ENCODE measurements at regions not wholly inside any gene's neighbourhood (a gene's known extent, or its start where the extent isn't known, plus 50 kb on each side); places are given as distances from the start of the nearest gene placed in this dataset.

DNA sequence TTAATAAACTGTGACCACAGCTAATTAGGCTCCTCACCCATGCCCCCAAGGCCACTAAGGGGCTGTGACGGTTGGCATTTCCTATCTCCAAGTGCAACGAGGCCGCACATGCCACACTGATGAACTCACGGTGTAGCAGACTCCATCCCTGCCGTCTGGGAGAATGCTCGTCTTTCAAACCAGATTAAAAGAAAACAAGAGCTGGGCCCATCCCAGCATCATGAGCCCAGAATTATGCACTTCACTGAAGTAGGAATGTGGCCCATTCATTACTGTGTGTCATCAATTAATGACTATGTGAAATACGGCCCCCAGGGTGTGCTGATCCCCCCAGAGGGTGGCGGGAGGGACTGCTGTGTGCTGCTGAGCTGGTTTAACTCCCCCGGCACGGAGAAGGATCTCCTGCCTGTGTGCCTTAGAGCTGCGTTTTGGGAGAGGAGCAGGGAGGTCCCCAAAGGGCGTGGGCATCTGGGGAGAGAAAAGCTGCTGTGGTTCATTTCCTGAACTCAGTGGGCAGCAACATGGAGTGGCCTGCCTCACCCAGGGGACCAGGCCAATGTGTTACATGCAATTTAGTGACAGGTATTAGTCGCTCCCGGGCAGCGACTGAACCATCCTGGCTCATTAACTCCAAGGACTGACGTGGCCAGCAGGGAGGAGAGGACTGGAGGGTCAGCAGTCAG lies 194.5 kb downstream of the FOXL1 start:
- H3K9me3 ChIP-seq (ENCODE audit: low read depth, low read length, poor library complexity, severe bottlenecking) = no peaks in the 10 kb centered on the region
- peak; percentile 72 for DNase-seq (ENCODE audit: low spot score)
- intact Hi-C loops (cut with micrococcal nuclease; ENCODE audit: unreplicated experiment) = no loop called here
- H3K4me3 ChIP-seq (ENCODE audit: low read depth, low read length, poor library complexity, severe bottlenecking) = no peak overlapping the region
- BruUV-seq (replicated peaks) = no TSS peak
- ChIA-PET CTCF (no interaction called here), POLR2A (ENCODE audit: low non-redundant PET) (no interaction called here)
- TF ChIP-seq, protein P1, sequence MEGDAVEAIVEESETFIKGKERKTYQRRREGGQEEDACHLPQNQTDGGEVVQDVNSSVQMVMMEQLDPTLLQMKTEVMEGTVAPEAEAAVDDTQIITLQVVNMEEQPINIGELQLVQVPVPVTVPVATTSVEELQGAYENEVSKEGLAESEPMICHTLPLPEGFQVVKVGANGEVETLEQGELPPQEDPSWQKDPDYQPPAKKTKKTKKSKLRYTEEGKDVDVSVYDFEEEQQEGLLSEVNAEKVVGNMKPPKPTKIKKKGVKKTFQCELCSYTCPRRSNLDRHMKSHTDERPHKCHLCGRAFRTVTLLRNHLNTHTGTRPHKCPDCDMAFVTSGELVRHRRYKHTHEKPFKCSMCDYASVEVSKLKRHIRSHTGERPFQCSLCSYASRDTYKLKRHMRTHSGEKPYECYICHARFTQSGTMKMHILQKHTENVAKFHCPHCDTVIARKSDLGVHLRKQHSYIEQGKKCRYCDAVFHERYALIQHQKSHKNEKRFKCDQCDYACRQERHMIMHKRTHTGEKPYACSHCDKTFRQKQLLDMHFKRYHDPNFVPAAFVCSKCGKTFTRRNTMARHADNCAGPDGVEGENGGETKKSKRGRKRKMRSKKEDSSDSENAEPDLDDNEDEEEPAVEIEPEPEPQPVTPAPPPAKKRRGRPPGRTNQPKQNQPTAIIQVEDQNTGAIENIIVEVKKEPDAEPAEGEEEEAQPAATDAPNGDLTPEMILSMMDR (conservative IDR thresholded peaks at IDR 0.05; ENCODE audit: low read depth, low read length) = no peak
- no peak for TF ChIP-seq EZH2 (IDR thresholded peaks at IDR 0.05; ENCODE audit: borderline replicate concordance, low read depth, low read length, poor library complexity, severe bottlenecking)
- H3K27me3 ChIP-seq (replicated peaks; ENCODE audit: insufficient read depth, low read depth, low read length, poor library complexity) = peaks cover 54% of the 10 kb centered on the region
- peaks cover 3% of the 10 kb centered on the region for H3K4me1 ChIP-seq (ENCODE audit: insufficient read depth, low read length, poor library complexity, severe bottlenecking)
- H3K27ac ChIP-seq (ENCODE audit: low read depth, low read length, poor library complexity, severe bottlenecking) = no peak overlapping the region
- no peaks in the 10 kb centered on the region for H3K36me3 ChIP-seq (ENCODE audit: insufficient read depth, low read length, poor library complexity, severe bottlenecking)

DNA sequence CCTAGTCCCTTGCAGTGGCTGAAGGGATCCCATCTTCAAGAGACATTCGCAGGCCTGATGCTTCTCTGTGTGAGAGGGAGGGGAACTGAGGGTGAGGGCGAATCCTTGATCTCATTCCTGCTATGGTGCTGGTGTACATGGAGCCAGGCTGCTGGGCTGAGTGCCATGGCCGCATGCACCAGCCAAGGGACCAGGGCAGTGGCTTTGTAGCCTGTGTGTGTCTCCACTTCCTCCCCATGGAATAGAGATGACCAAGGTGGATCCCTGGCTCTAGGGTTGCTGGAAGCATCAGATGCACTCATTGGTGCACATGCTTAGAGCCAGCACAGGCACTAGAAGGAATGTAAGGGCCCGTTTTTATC lies 195.0 kb downstream of the FOXL1 start:
- DNase-seq (ENCODE audit: low spot score) = no peak
- ChIA-PET POLR2A (ENCODE audit: low non-redundant PET) (no interaction called here), CTCF (no interaction called here)
- Histone ChIP-seq H3K4me3 (ENCODE audit: low read depth, low read length, poor library complexity, severe bottlenecking) (no peak overlapping the region), H3K9me3 (ENCODE audit: low read depth, low read length, poor library complexity, severe bottlenecking) (no peaks in the 10 kb centered on the region), H3K27me3 (replicated peaks; ENCODE audit: insufficient read depth, low read depth, low read length, poor library complexity) (peaks cover 55% of the 10 kb centered on the region), H3K4me1 (ENCODE audit: insufficient read depth, low read length, poor library complexity, severe bottlenecking) (peaks cover 3% of the 10 kb centered on the region), H3K36me3 (ENCODE audit: insufficient read depth, low read length, poor library complexity, severe bottlenecking) (no peaks in the 10 kb centered on the region), H3K27ac (ENCODE audit: low read depth, low read length, poor library complexity, severe bottlenecking) (no peak overlapping the region)
- no TSS peak for BruUV-seq (replicated peaks)
- TF ChIP-seq, protein P1 (conservative IDR thresholded peaks at IDR 0.05; ENCODE audit: low read depth, low read length) = no peak
- no peak for TF ChIP-seq EZH2 (IDR thresholded peaks at IDR 0.05; ENCODE audit: borderline replicate concordance, low read depth, low read length, poor library complexity, severe bottlenecking)
- intact Hi-C loops (cut with micrococcal nuclease; ENCODE audit: unreplicated experiment) = no loop called here

DNA sequence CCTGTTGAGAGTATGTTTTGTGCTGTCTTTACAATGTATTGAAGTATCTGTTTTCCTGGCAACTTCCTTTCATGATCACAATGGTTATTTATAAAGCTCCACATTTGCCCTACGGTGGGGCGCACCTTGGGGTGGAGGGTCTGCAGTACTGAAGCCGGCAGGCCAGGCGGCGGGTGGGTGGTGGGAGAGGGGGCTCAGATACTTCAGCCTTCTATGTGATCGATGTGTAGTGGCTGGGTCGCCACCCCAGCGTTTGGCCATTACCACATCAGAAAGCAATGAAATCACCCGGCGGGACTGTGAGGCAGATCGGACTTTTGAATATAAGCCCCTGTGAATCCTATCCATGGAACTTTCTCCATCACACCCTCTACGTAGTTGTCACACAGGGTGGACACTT lies 196.6 kb downstream of the FOXL1 start:
- BruUV-seq (replicated peaks) = no TSS peak
- peaks cover 58% of the 10 kb centered on the region for H3K27me3 ChIP-seq (replicated peaks; ENCODE audit: insufficient read depth, low read depth, low read length, poor library complexity)
- DNase-seq (ENCODE audit: low spot score) = no peak
- intact Hi-C loops (cut with micrococcal nuclease; ENCODE audit: unreplicated experiment) = no loop called here
- ChIA-PET CTCF (no interaction called here), POLR2A (ENCODE audit: low non-redundant PET) (no interaction called here)
- no peak overlapping the region for H3K27ac ChIP-seq (ENCODE audit: low read depth, low read length, poor library complexity, severe bottlenecking)
- no peaks in the 10 kb centered on the region for H3K9me3 ChIP-seq (ENCODE audit: low read depth, low read length, poor library complexity, severe bottlenecking)
- H3K4me1 ChIP-seq (ENCODE audit: insufficient read depth, low read length, poor library complexity, severe bottlenecking) = peaks cover 3% of the 10 kb centered on the region
- TF ChIP-seq EZH2 (IDR thresholded peaks at IDR 0.05; ENCODE audit: borderline replicate concordance, low read depth, low read length, poor library complexity, severe bottlenecking) = no peak
- TF ChIP-seq, protein P1 (conservative IDR thresholded peaks at IDR 0.05; ENCODE audit: low read depth, low read length) = no peak
- no peak overlapping the region for H3K4me3 ChIP-seq (ENCODE audit: low read depth, low read length, poor library complexity, severe bottlenecking)
- H3K36me3 ChIP-seq (ENCODE audit: insufficient read depth, low read length, poor library complexity, severe bottlenecking) = no peaks in the 10 kb centered on the region
